HepG2 (cell line): ENCODE measurements at regions not wholly inside any gene's neighbourhood (a gene's known extent, or its start where the extent isn't known, plus 50 kb on each side); places are given as distances from the start of the nearest gene placed in this dataset.

Source experiments
- DPF2 ChIP-seq: sonication (generic); formaldehyde crosslinking; IDR thresholded peaks from 2 replicates; pipeline ENCODE4 v1.4.0; 2020; ENCODE audit warnings: mild to moderate bottlenecking, low read depth, missing genetic modification reagents, borderline replicate concordance
- GLI4 ChIP-seq: sonication (generic); formaldehyde crosslinking; IDR thresholded peaks from 2 replicates; pipeline ENCODE4 v1.5.1; 2020; ENCODE audit warnings: missing genetic modification reagents, mild to moderate bottlenecking, moderate library complexity, borderline replicate concordance
- LBX2 ChIP-seq: sonication (generic); formaldehyde crosslinking; IDR thresholded peaks from 2 replicates; pipeline ENCODE4 v1.5.0; 2020; ENCODE audit warnings: missing genetic modification reagents, mild to moderate bottlenecking, borderline replicate concordance

DNA sequence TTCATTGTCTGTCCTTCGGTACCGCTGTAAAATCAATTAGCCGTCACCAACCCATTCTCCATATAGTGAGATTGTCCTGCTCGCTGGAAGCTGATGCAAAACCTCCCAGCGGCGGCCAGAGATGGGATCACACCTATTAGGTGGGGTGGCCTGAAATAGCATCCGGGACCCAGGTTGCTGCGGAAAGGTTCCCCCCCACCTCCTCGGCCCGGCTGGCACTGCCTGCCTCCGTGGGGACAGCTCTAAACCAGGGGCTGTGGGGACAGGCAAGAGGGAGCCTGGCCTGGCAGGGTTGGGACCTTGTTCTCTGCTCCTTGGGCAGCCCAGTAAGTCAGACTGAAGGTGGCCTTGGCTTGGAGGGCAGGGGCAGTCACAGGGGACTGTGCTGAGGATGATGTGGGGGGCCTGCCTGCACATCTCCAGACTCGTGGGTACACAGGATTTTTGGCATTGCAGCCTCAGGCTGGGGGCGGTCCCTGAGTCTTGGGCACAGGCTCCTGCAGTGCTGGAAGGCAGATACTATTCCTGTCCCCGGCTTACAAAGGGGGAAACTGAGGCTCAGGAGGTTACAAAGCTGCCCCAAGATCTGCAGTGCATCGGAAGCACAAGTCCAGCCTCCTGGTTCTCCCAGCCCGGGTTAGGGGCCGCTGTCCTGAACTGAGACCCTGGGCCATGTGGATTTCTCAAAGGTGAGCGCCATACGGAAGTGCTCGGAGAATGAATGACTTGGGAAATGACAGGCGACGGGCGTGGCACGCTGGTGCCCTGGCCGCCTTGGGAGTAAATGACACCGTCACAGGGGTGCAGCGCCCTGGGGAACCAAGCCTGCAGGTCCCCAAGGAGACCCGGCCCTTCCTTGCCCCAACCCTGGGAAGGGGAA, 65.6 kb downstream of the UNCX start:
- TF ChIP-seq DPF2 (CRISPR knock-in tag): no peak
- no peak for TF ChIP-seq GLI4 (CRISPR knock-in tag)
- no peak for TF ChIP-seq LBX2 (CRISPR knock-in tag)
